ENCODE measurements at regions not wholly inside any gene's neighbourhood (a gene's known extent, or its start where the extent isn't known, plus 50 kb on each side); places are given as distances from the start of the nearest gene placed in this dataset.
"Not testable (repeated sequence)": the region's sequence is repeated elsewhere in the genome, so short reads cannot be mapped to it uniquely, and the experiment has no call there.

GRCh38 chr9:107827304-107827703 is 337.7 kb upstream of the KLF4 start:
- H3K36me3 ChIP-seq (ENCODE audit: insufficient read depth, low read length), result no peaks in the 10 kb centered on the region
- no peaks in the 10 kb centered on the region for H3K9me3 ChIP-seq (ENCODE audit: control insufficient read depth, insufficient read depth, low read length)
- H3K4me1 ChIP-seq (ENCODE audit: insufficient read depth, low read length), result no peaks in the 10 kb centered on the region
- H3K9ac ChIP-seq (ENCODE audit: low read depth, low read length), result no peak overlapping the region

DNA sequence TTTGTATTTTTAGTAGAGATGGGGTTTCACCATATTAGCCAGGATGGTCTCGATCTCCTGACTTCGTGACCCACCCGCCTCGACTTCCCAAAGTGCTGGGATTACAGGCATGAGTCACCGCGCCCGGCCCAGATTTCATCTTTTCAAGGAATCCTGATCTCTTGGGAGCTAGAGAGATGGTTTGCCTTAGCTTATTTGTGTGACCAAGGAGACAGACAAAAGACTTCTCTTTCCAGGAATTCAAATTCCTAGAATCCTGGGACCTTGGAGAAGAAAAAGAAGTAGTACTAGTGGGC is 337.1 kb upstream of the KLF4 start:
- H3K9me3 ChIP-seq (ENCODE audit: control insufficient read depth, insufficient read depth, low read length); H3K4me1 ChIP-seq (ENCODE audit: insufficient read depth, low read length); H3K9ac ChIP-seq (ENCODE audit: low read depth, low read length); H3K36me3 ChIP-seq (ENCODE audit: insufficient read depth, low read length): not testable (repeated sequence)

DNA sequence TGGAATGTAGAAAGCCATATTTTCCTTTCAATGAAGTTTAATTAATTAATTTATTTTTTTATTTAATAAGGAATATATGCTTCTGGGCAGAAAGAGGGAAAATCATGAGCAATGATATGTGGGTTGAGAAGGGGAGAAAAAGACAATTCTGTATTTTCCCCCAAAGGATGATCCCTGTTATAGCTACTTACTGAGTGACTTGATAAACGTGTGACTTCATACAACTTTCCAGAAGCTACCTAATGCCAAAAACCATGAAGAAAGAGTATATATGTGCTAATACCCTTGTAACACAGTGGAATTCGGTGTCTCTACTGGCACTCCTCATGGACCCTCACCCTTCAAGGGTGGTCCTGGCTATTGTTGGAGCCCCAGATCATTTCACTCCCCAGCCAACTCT is 335.0 kb upstream of the KLF4 start:
- Histone ChIP-seq H3K9ac (ENCODE audit: low read depth, low read length) (no peak overlapping the region), H3K9me3 (ENCODE audit: control insufficient read depth, insufficient read depth, low read length) (no peaks in the 10 kb centered on the region), H3K36me3 (ENCODE audit: insufficient read depth, low read length) (no peaks in the 10 kb centered on the region), H3K4me1 (ENCODE audit: insufficient read depth, low read length) (peaks cover 7% of the 10 kb centered on the region; the same call in 1 of the 2 replicates)

- Histone ChIP-seq H3K9ac (ENCODE audit: low read depth, low read length) (no peak overlapping the region), H3K36me3 (ENCODE audit: insufficient read depth, low read length) (no peaks in the 10 kb centered on the region), H3K4me1 (ENCODE audit: insufficient read depth, low read length) (peaks cover 7% of the 10 kb centered on the region; the same call in 1 of the 2 replicates), H3K9me3 (ENCODE audit: control insufficient read depth, insufficient read depth, low read length) (no peaks in the 10 kb centered on the region)
Measured at GRCh38 chr9:107819772-107820565, 330.4 kb upstream of the KLF4 start.

- H3K36me3 ChIP-seq (ENCODE audit: insufficient read depth, low read length); H3K9me3 ChIP-seq (ENCODE audit: control insufficient read depth, insufficient read depth, low read length); H3K9ac ChIP-seq (ENCODE audit: low read depth, low read length); H3K4me1 ChIP-seq (ENCODE audit: insufficient read depth, low read length): not testable (repeated sequence)
Measured at GRCh38 chr9:107818503-107818829, 328.9 kb upstream of the KLF4 start.

- H3K36me3 ChIP-seq (ENCODE audit: insufficient read depth, low read length); H3K4me1 ChIP-seq (ENCODE audit: insufficient read depth, low read length); H3K9ac ChIP-seq (ENCODE audit: low read depth, low read length); H3K9me3 ChIP-seq (ENCODE audit: control insufficient read depth, insufficient read depth, low read length): not testable (repeated sequence)
Measured at GRCh38 chr9:107817595-107818502, 328.3 kb upstream of the KLF4 start.

DNA sequence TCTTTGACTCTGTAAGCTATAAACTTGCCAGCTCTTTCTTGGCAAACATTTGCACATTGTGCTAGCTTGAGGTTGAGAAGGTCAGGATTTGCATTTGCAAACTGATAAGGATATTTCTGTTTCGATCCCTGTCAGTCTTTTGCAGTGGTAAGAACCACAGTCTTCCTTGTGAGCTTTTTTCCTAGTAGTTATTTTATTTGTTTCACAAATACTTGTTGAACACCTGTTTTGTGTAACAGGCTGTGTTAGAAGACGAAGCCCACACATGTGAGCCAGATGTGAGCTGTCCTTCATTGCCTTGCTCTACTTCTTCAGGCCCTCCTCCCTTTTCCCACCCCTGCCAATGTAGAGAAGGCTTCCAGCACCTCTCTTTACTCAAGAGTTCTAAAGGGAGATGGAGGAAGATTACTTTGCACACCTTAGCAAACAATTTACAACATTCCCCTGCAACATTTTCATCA is 327.0 kb upstream of the KLF4 start:
- Histone ChIP-seq H3K9ac (ENCODE audit: low read depth, low read length) (no peak overlapping the region), H3K36me3 (ENCODE audit: insufficient read depth, low read length) (no peaks in the 10 kb centered on the region), H3K9me3 (ENCODE audit: control insufficient read depth, insufficient read depth, low read length) (no peaks in the 10 kb centered on the region), H3K4me1 (ENCODE audit: insufficient read depth, low read length) (peaks cover 7% of the 10 kb centered on the region; the same call in 1 of the 2 replicates)

DNA sequence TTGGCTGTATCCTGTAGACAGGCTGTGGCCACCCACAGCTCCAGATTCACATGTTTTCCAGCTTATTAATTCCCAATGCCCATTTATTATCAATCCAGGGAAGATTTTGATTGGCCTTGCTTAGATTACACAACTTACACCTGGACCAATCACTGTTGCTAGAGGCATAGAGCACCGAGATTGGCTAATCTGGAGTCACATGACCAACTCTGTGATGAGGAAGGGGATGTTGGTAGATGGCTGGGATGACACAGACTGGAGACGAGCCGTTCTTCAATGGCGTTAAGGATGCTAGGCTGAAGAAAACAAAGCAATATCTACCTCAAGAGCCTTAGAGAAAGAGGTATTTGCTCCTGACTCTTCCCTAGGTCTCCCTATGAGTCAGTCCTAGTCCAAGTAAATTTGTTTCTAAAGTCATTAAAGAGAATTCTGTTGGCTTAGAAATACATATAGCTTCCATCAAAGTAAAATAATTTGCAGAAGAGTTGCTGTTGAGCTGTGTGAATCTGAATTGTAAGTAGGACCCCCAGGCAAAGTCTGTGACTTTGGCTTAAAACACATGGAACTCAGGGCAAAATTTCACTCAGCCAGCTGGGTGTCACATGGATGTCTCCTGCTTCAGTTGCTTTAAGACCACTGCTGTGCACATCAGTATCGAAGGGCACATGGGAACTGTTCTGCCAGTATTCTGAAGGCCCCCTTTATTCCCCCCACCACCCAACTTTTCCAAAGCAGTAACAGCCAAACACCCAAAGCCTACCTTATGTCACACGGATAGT is 326.4 kb upstream of the KLF4 start:
- Histone ChIP-seq H3K36me3 (ENCODE audit: insufficient read depth, low read length) (no peaks in the 10 kb centered on the region), H3K9ac (ENCODE audit: low read depth, low read length) (no peak overlapping the region), H3K9me3 (ENCODE audit: control insufficient read depth, insufficient read depth, low read length) (no peaks in the 10 kb centered on the region), H3K4me1 (ENCODE audit: insufficient read depth, low read length) (peaks cover 7% of the 10 kb centered on the region; the same call in 1 of the 2 replicates)

GRCh38 chr9:107813287-107813686 is 323.7 kb upstream of the KLF4 start:
- no peaks in the 10 kb centered on the region for H3K9me3 ChIP-seq (ENCODE audit: control insufficient read depth, insufficient read depth, low read length)
- H3K4me1 ChIP-seq (ENCODE audit: insufficient read depth, low read length), result no peaks in the 10 kb centered on the region
- H3K9ac ChIP-seq (ENCODE audit: low read depth, low read length), result no peak overlapping the region
- H3K36me3 ChIP-seq (ENCODE audit: insufficient read depth, low read length), result no peaks in the 10 kb centered on the region

GRCh38 chr9:107810461-107810961 is 320.9 kb upstream of the KLF4 start:
- Histone ChIP-seq H3K36me3 (ENCODE audit: insufficient read depth, low read length) (no peaks in the 10 kb centered on the region), H3K4me1 (ENCODE audit: insufficient read depth, low read length) (no peaks in the 10 kb centered on the region), H3K9ac (ENCODE audit: low read depth, low read length) (no peak overlapping the region), H3K9me3 (ENCODE audit: control insufficient read depth, insufficient read depth, low read length) (no peaks in the 10 kb centered on the region)

DNA sequence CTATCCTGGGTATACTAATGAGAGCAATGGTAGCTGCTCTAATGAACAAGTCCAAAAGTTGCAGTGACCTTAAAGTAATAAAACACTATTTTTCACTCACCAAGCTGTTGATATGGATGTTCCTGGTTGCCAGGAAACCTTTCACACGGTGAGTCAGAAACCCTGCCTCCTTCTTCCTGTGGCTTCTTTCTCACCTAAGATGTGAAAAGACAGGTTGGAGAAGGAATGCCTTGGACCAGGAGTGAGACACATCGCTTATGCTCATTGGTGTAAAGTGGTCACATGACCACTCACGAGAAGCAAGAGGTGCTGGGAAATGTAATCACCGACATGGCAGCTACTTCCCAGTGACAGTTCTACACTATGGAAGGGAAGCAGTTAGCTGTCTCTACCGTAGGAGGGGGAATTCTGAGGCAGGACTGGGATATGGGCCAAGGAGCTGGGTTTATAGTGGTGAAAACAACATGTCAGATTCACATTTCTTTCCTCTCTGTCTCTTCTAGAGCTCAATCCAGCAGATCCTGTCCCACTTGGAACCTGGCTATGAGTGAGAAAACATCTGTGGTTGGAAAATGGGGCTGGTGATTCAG is 320.4 kb upstream of the KLF4 start:
- H3K36me3 ChIP-seq (ENCODE audit: insufficient read depth, low read length), result no peaks in the 10 kb centered on the region
- no peaks in the 10 kb centered on the region for H3K4me1 ChIP-seq (ENCODE audit: insufficient read depth, low read length)
- H3K9me3 ChIP-seq (ENCODE audit: control insufficient read depth, insufficient read depth, low read length), result no peaks in the 10 kb centered on the region
- no peak overlapping the region for H3K9ac ChIP-seq (ENCODE audit: low read depth, low read length)

DNA sequence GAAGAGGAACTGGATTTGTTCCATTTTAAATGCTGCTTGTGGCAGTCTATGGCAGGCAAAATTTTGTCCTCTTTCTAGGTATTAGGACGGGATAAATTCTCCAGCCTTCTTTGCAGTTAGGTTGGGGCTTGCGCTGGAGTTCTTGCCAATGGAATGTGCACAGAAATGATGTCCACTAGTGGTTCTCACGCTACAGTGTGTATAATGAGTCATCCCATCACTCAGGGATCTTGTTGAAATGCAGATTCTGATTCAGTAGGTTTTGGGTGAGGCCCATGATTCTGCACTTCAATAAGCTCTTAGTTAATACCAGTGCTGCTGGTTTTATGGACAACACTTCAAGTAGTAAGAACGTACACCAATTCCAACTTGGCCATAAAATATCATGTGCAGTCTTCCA is 317.6 kb upstream of the KLF4 start:
- Histone ChIP-seq H3K9ac (ENCODE audit: low read depth, low read length) (no peak overlapping the region), H3K4me1 (ENCODE audit: insufficient read depth, low read length) (no peaks in the 10 kb centered on the region), H3K9me3 (ENCODE audit: control insufficient read depth, insufficient read depth, low read length) (no peaks in the 10 kb centered on the region), H3K36me3 (ENCODE audit: insufficient read depth, low read length) (no peaks in the 10 kb centered on the region)

- no peaks in the 10 kb centered on the region for H3K9me3 ChIP-seq (ENCODE audit: control insufficient read depth, insufficient read depth, low read length)
- no peaks in the 10 kb centered on the region for H3K4me1 ChIP-seq (ENCODE audit: insufficient read depth, low read length)
- no peak overlapping the region for H3K9ac ChIP-seq (ENCODE audit: low read depth, low read length)
- H3K36me3 ChIP-seq (ENCODE audit: insufficient read depth, low read length), result no peaks in the 10 kb centered on the region
Measured at GRCh38 chr9:107805201-107805600, 315.6 kb upstream of the KLF4 start.

- Histone ChIP-seq H3K9me3 (ENCODE audit: control insufficient read depth, insufficient read depth, low read length) (no peaks in the 10 kb centered on the region), H3K9ac (ENCODE audit: low read depth, low read length) (no peak overlapping the region), H3K36me3 (ENCODE audit: insufficient read depth, low read length) (no peaks in the 10 kb centered on the region), H3K4me1 (ENCODE audit: insufficient read depth, low read length) (no peaks in the 10 kb centered on the region)
Measured at GRCh38 chr9:107794259-107794658, 304.7 kb upstream of the KLF4 start.

All from ES-I3 (cell line).